SK-N-SH (cell line): ENCODE measurements at regions not wholly inside any gene's neighbourhood (a gene's known extent, or its start where the extent isn't known, plus 50 kb on each side); places are given as distances from the start of the nearest gene placed in this dataset.

ENCODE experiments used
- CTCF ChIA-PET: fragments of 300-600, 350-600 bp; formaldehyde crosslinking; extraction: SDS; loops from one replicate; lab custom pipeline; 2021; lab: Yijun Ruan, JAX
- POLR2A ChIA-PET: fragments of 350-600 bp; sonication (Branson Sonifier 250); formaldehyde crosslinking; extraction: SDS; loops from one replicate; lab custom pipeline; 2020; ENCODE audit warnings: antibody characterized with exemption, inconsistent platforms; lab: Yijun Ruan, JAX
- DNase-seq: peaks from one replicate; pipeline ENCODE4 v3.0.0; 2012
- H2AFZ ChIP-seq: fragments of 200-600 bp; sonication (generic); 2 replicates; pipeline ENCODE4 v1.8.1; 2016; ENCODE audit warnings: antibody characterized with exemption, mild to moderate bottlenecking, low read depth
- H3F3A ChIP-seq: fragments of 200-600 bp; sonication (generic); replicated peaks from 2 replicates; pipeline ENCODE3; 2016; ENCODE audit warnings: antibody characterized with exemption, mild to moderate bottlenecking; ENCODE audit not compliant: insufficient read depth
- H3K27ac ChIP-seq, 2 experiments: fragments of 200-500 bp in 1 of 2; fragments of 200-600 bp in 1 of 2; sonication (Bioruptor generic) in 1 of 2; sonication (generic), shearing (Covaris generic) in 1 of 2; 2 replicates each; pipeline versions ENCODE4 v1.5.1 to v1.6.1; 2014 to 2016; ENCODE audit warnings: low read depth in 2 of 2, inconsistent platforms in 1 of 2, low read length in 1 of 2, mild to moderate bottlenecking in 1 of 2, mixed read lengths in 1 of 2
- H3K27me3 ChIP-seq: fragments of 200-600 bp; sonication (generic), shearing (Covaris generic); 2 replicates; pipeline ENCODE4 v1.6.1; 2016; ENCODE audit warnings: mixed run types; ENCODE audit not compliant: insufficient read depth
- H3K36me3 ChIP-seq, 2 experiments: fragments of 200-500 bp in 1 of 2; fragments of 200-600 bp in 1 of 2; sonication (Bioruptor generic) in 1 of 2; sonication (generic) in 1 of 2; replicated peaks in 1 of 2; 2 replicates each; pipeline versions ENCODE3 to v1.5.1; 2014 to 2016; ENCODE audit warnings: low read length in 1 of 2, mild to moderate bottlenecking in 1 of 2; ENCODE audit not compliant: insufficient read depth in 2 of 2, control insufficient read depth in 1 of 2
- H3K4me1 ChIP-seq, 2 experiments: fragments of 200-500 bp in 1 of 2; fragments of 200-600 bp in 1 of 2; sonication (Bioruptor generic) in 1 of 2; sonication (generic), shearing (Covaris generic) in 1 of 2; 2 replicates each; pipeline versions ENCODE4 v1.5.1 to v1.6.1; 2014 to 2016; ENCODE audit warnings: low read depth in 1 of 2, low read length in 1 of 2, mixed run types in 1 of 2; ENCODE audit not compliant: insufficient read depth in 2 of 2, control insufficient read depth in 1 of 2
- H3K4me2 ChIP-seq: fragments of 200-600 bp; sonication (generic), shearing (Covaris generic); 2 replicates; pipeline ENCODE4 v1.6.1; 2017; ENCODE audit warnings: mixed run types
- H3K4me3 ChIP-seq, 2 experiments: fragments of 200-500 bp in 1 of 2; fragments of 200-600 bp in 1 of 2; sonication (Bioruptor generic) in 1 of 2; sonication (generic), shearing (Covaris generic) in 1 of 2; 2 replicates each; pipeline versions ENCODE4 v1.5.1 to v1.8.1; 2014 to 2016; ENCODE audit warnings: low read depth in 2 of 2, inconsistent platforms in 1 of 2, low read length in 1 of 2, mild to moderate bottlenecking in 1 of 2, mixed read lengths in 1 of 2, moderate library complexity in 1 of 2
- H3K79me2 ChIP-seq: fragments of 200-600 bp; sonication (generic); 2 replicates; pipeline ENCODE4 v1.8.1; 2017; ENCODE audit warnings: mild to moderate bottlenecking; ENCODE audit not compliant: insufficient read depth
- H3K9ac ChIP-seq: fragments of 200-600 bp; sonication (generic); 2 replicates; pipeline ENCODE4 v1.6.1; 2017; ENCODE audit warnings: mixed run types
- H3K9me2 ChIP-seq: fragments of 200-600 bp; sonication (generic); 2 replicates; pipeline ENCODE4 v1.6.1; 2017; ENCODE audit warnings: mixed run types
- H3K9me3 ChIP-seq: fragments of 200-600 bp; sonication (generic); 2 replicates; pipeline ENCODE4 v1.6.1; 2017; ENCODE audit warnings: mixed run types, mild to moderate bottlenecking, moderate library complexity
- H4K20me1 ChIP-seq: fragments of 200-600 bp; sonication (generic); 2 replicates; pipeline ENCODE4 v1.6.1; 2017; ENCODE audit warnings: mild to moderate bottlenecking, mixed run types; ENCODE audit not compliant: insufficient read depth
- ELF1 ChIP-seq: IDR thresholded peaks from 2 replicates; pipeline ENCODE4 v1.4.0; 2012
- EZH2phosphoT487 ChIP-seq: fragments of 200-600 bp; sonication (generic); IDR thresholded peaks from 2 replicates; pipeline ENCODE4 v1.6.1; 2017; ENCODE audit warnings: low read depth, mixed run types, mild to moderate bottlenecking, antibody characterized with exemption, moderate library complexity, borderline replicate concordance
- FOSL2 ChIP-seq: IDR thresholded peaks from 2 replicates; pipeline ENCODE4 v1.4.0; 2012; ENCODE audit warnings: low read depth, mild to moderate bottlenecking, moderate library complexity, borderline replicate concordance
- FOXJ3 ChIP-seq: sonication (generic); formaldehyde crosslinking; IDR thresholded peaks from 2 replicates; pipeline ENCODE4 v1.5.1; 2020; ENCODE audit warnings: mild to moderate bottlenecking, missing genetic modification reagents
- FOXM1 ChIP-seq: IDR thresholded peaks from 2 replicates; pipeline ENCODE4 v1.4.0; 2012; ENCODE audit warnings: low read depth, mild to moderate bottlenecking
- GABPA ChIP-seq: IDR thresholded peaks from 2 replicates; pipeline ENCODE4 v1.4.0; 2012; ENCODE audit warnings: low read depth, mild to moderate bottlenecking
- GATA2 ChIP-seq: sonication (generic); formaldehyde crosslinking; IDR thresholded peaks from 2 replicates; pipeline ENCODE4 v1.5.0; 2020; ENCODE audit warnings: mild to moderate bottlenecking, missing genetic modification reagents
- JUND ChIP-seq: IDR thresholded peaks from 2 replicates; pipeline ENCODE4 v1.4.0; 2012
- PBX3 ChIP-seq: IDR thresholded peaks from 2 replicates; pipeline ENCODE4; 2012
- POLR2AphosphoS5 ChIP-seq: IDR thresholded peaks from 2 replicates; pipeline ENCODE4 v1.6.1; 2012; ENCODE audit warnings: low read depth, low read length
- REST ChIP-seq: IDR thresholded peaks from 2 replicates; pipeline ENCODE4 v1.6.1; 2012; ENCODE audit warnings: mild to moderate bottlenecking, low read depth, low read length, moderate library complexity
- SIN3A ChIP-seq: IDR thresholded peaks from 2 replicates; pipeline ENCODE4 v1.6.1; 2012; ENCODE audit warnings: low read depth, mild to moderate bottlenecking, low read length, moderate library complexity, borderline replicate concordance
- SMC3 ChIP-seq: IDR thresholded peaks from 2 replicates; pipeline ENCODE4 v1.6.1; 2012; ENCODE audit warnings: low read depth, low read length, improper control_type of control experiment
- TAF1 ChIP-seq: IDR thresholded peaks from 2 replicates; pipeline ENCODE4 v1.6.1; 2012; ENCODE audit warnings: low read depth, mild to moderate bottlenecking, low read length, moderate library complexity, borderline replicate concordance
- YY1 ChIP-seq: IDR thresholded peaks from 2 replicates; pipeline ENCODE4 v1.4.0; 2012; ENCODE audit warnings: low read depth, mild to moderate bottlenecking
- WGBS: methylation state at CpG from one replicate; pipeline ENCODE4 v1.1.6; 2017; ENCODE audit warnings: low lambda C conversion rate; 5-methylcytosine and 5-hydroxymethylcytosine counted together

GRCh38 chr6:164898412-164898811, 411.0 kb downstream of the C6orf118 start:
- WGBS, result 52% methylated on average over 2 of the region's 2 CpGs

DNA sequence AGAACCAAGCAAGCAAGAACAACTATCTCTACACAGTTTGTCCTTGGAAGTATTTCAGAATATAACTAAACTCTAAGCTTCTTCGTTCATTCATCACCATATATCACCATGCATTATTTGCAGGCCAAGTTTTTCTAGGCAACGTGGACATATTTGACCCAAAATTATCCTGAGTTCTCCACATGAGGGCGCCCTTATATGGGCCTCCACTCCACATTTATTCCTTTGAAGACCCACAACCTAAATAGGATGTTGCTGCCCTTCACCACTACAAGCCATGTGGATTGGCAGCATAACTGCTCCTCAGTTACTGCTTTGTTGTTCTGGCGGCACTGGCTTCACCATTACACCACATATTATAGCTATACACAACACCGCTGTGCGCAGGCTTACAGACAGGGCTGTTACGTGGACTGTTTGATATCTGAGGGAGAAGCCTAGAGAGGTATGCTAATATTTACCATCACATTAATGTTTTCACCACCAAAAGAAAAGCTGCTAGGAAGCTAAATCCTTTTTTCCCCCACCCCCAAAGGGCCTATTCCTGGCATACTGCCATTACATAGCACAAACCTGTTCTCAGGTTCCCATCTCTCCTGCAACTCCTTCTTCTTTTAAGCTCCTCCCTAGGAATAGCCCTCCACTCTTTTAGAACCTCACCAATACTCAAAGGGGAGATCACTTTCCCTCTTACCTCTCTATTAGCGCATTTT, 411.7 kb downstream of the C6orf118 start:
- Histone ChIP-seq H3K27me3 (no peaks in the 10 kb centered on the region), H3K4me1 (no peaks in the 10 kb centered on the region), H3K79me2 (no peaks in the 10 kb centered on the region), H3K9me2 (no peaks in the 10 kb centered on the region), H3K4me3 (no peak overlapping the region)
- 49% methylated on average over 8 of the region's 8 CpGs for WGBS
- POLR2A ChIA-PET, result no interaction called here
- TF ChIP-seq FOSL2 (no peak), GATA2 (no peak), ELF1 (no peak), GABPA (no peak), YY1 (no peak), POLR2AphosphoS5 (no peak), JUND (no peak), TAF1 (no peak), SMC3 (no peak), REST (no peak), PBX3 (no peak), FOXM1 (no peak), SIN3A (no peak), EZH2phosphoT487 (no peak)
- TF ChIP-seq, all 33 proteins: peak for 0
- Histone ChIP-seq H3K27ac (no peak overlapping the region), H3K4me2 (no peak overlapping the region), H2AFZ (no peak overlapping the region), H3K36me3 (no peaks in the 10 kb centered on the region), H4K20me1 (no peaks in the 10 kb centered on the region), H3F3A (no peaks in the 10 kb centered on the region), H3K9me3 (no peaks in the 10 kb centered on the region), H3K9ac (no peak overlapping the region)
- CTCF ChIA-PET, result interaction anchor here (1.1 to 1.4 kb wide), 2 partner anchors 9 to 29 kb away, joined by 3 read pairs; no protein-coding TSS in a partner anchor
- DNase-seq, result no peak

More at GRCh38 chr6:164898412-164898811, 411.0 kb downstream of the C6orf118 start:
- Histone ChIP-seq H3K9me3 (no peaks in the 10 kb centered on the region), H3K4me1 (no peaks in the 10 kb centered on the region), H3K27me3 (no peaks in the 10 kb centered on the region), H3K9ac (no peak overlapping the region), H3F3A (no peaks in the 10 kb centered on the region), H3K4me3 (no peak overlapping the region), H3K79me2 (no peaks in the 10 kb centered on the region), H3K4me2 (no peak overlapping the region), H2AFZ (no peak overlapping the region), H3K9me2 (no peaks in the 10 kb centered on the region), H3K27ac (no peak overlapping the region), H4K20me1 (no peaks in the 10 kb centered on the region), H3K36me3 (no peaks in the 10 kb centered on the region)
- no peak for TF ChIP-seq FOXJ3
- POLR2A ChIA-PET, result no interaction called here
- no peak for DNase-seq
- CTCF ChIA-PET, result interaction anchor here (1.4 kb wide), 1 partner anchor 8 kb away, joined by 3 read pairs; no protein-coding TSS in a partner anchor
